Testis (tissue), 2 donors: ENCODE measurements at regions not wholly inside any gene's neighbourhood (a gene's known extent, or its start where the extent isn't known, plus 50 kb on each side); places are given as distances from the start of the nearest gene placed in this dataset.

Experiments used
- DNase-seq: peaks from one replicate; pipeline ENCODE4 v3.0.0-alpha.2; 2019
- H3K27ac ChIP-seq, 2 donors: fragments of 200-600 bp; sonication (generic); one replicate each; pipeline ENCODE4 v1.5.1; 2019
- H3K27me3 ChIP-seq: fragments of 200-600 bp; sonication (generic); one replicate; pipeline ENCODE4 v1.5.1; 2019
- H3K36me3 ChIP-seq: fragments of 200-600 bp; sonication (generic); one replicate; pipeline ENCODE4 v1.5.1; 2017; ENCODE audit warnings: low read depth; ENCODE audit errors: missing control alignments
- H3K4me1 ChIP-seq: fragments of 200-600 bp; sonication (generic); one replicate; pipeline ENCODE4 v1.5.1; 2019
- H3K4me3 ChIP-seq, 2 donors: fragments of 200-600 bp; sonication (generic); one replicate each; pipeline ENCODE4 v1.5.1; 2017 to 2019
- H3K9me3 ChIP-seq: fragments of 200-600 bp; sonication (generic); one replicate; pipeline ENCODE4 v1.5.1; 2017
- POLR2A ChIP-seq: fragments of 450-650 bp; IDR thresholded peaks from one replicate; pipeline ENCODE4 v1.6.1; 2017; ENCODE audit warnings: antibody characterized with exemption, mild to moderate bottlenecking, moderate library complexity
- WGBS, 2 donors: methylation state at CpG; one replicate each; pipeline ENCODE4 v1.1.5; 2018; 5-methylcytosine and 5-hydroxymethylcytosine counted together
- intact Hi-C: fragments of 100-400 bp; cut with DNase I; formaldehyde crosslinking; loops from one replicate; pipeline ENCODE4 v1.15.1; 2023; ENCODE audit warnings: low total_unique reads
- TF ChIP-seq, protein P1 (sequence below), 3 experiments: fragments of 450-650 bp in 2 of 3; fragments of 200-600 bp in 1 of 3; sonication (generic) in 1 of 3; IDR thresholded peaks; one replicate each; pipeline ENCODE4 v1.5.1; 2016 to 2019; ENCODE audit warnings: antibody characterized with exemption in 3 of 3, mild to moderate bottlenecking in 2 of 3, moderate library complexity in 1 of 3

GRCh38 chrX:43121637-43122036 lies 343.7 kb upstream of the PPP1R2C start:
- Histone ChIP-seq H3K4me3 (no peak overlapping the region), H3K9me3 (no peaks in the 10 kb centered on the region), H3K4me1 (no peaks in the 10 kb centered on the region), H3K27me3 (no peaks in the 10 kb centered on the region), H3K27ac (no peak overlapping the region), H3K36me3 (no peaks in the 10 kb centered on the region)
- DNase-seq = peak; percentile 20
- intact Hi-C loops = no loop called here
- TF ChIP-seq POLR2A = no peak
- WGBS, 2 donors = 88 to 100% methylated on average over 1 of the region's 1 CpG

DNA sequence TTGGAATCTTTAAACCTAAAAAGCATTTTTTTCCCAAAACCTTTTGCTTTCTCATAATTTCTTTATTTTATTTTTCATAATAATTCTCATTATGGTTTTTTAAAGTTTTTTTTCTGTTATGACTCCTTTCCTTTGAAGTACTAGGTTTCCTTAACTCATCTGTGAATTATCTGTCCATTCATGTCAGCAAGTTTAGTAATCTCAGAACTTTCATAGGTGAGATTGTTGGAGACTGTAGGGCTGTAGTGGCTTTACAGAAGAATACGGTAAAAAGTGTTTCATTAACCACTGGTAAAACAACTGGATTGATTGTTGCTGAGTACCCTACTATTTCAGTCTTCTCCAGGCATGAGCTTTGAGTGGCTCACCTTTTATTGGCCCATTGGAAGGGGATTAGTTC lies 361.7 kb upstream of the PPP1R2C start:
- no peaks in the 10 kb centered on the region for H3K9me3 ChIP-seq
- H3K4me1 ChIP-seq = no peaks in the 10 kb centered on the region
- 93 to 96% methylated on average over 1 of the region's 1 CpG for WGBS, 2 donors
- DNase-seq = no peak
- H3K36me3 ChIP-seq = no peaks in the 10 kb centered on the region
- no peak for TF ChIP-seq POLR2A
- TF ChIP-seq, protein P1, sequence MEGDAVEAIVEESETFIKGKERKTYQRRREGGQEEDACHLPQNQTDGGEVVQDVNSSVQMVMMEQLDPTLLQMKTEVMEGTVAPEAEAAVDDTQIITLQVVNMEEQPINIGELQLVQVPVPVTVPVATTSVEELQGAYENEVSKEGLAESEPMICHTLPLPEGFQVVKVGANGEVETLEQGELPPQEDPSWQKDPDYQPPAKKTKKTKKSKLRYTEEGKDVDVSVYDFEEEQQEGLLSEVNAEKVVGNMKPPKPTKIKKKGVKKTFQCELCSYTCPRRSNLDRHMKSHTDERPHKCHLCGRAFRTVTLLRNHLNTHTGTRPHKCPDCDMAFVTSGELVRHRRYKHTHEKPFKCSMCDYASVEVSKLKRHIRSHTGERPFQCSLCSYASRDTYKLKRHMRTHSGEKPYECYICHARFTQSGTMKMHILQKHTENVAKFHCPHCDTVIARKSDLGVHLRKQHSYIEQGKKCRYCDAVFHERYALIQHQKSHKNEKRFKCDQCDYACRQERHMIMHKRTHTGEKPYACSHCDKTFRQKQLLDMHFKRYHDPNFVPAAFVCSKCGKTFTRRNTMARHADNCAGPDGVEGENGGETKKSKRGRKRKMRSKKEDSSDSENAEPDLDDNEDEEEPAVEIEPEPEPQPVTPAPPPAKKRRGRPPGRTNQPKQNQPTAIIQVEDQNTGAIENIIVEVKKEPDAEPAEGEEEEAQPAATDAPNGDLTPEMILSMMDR (IDR thresholded peaks at IDR 0.05) = no peak
- no peak overlapping the region for H3K27ac ChIP-seq
- no peaks in the 10 kb centered on the region for H3K27me3 ChIP-seq
- no peak overlapping the region for H3K4me3 ChIP-seq
- intact Hi-C loops = no loop called here

- Histone ChIP-seq H3K27me3 (no peaks in the 10 kb centered on the region), H3K4me1 (no peaks in the 10 kb centered on the region), H3K27ac (no peak overlapping the region), H3K36me3 (no peaks in the 10 kb centered on the region), H3K9me3 (no peaks in the 10 kb centered on the region), H3K4me3 (no peak overlapping the region)
- TF ChIP-seq, protein P1 (IDR thresholded peaks at IDR 0.05) = no peak
- no peak for TF ChIP-seq POLR2A
- DNase-seq = no peak
- whole genome bisulfite sequencing, 2 donors = 86 to 88% methylated on average over 2 of the region's 2 CpGs
- intact Hi-C loops = no loop called here
Measured at GRCh38 chrX:43140582-43140981, 362.6 kb upstream of the PPP1R2C start.

DNA sequence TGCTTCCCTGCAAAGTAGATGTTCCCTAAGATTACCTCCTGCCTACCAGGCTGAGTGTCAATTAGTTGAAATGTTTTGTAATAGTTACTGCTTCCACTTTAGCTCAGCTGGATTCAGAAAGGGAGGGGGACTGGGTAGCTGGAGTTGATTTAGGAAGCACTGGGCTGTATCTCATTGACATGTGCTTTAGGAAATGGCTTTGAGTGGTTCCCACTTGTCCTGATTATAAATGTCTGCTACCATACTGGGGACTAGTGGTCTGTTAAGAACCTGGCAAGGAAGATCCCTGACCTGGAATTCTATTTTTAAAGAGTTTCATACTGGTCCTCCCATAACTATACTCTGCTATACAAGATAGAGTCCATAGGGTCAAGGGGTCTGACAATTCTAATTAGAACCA lies 363.9 kb upstream of the PPP1R2C start:
- DNase-seq = no peak
- Histone ChIP-seq H3K27me3 (no peaks in the 10 kb centered on the region), H3K27ac (no peak overlapping the region), H3K4me1 (no peaks in the 10 kb centered on the region), H3K9me3 (no peaks in the 10 kb centered on the region), H3K36me3 (no peaks in the 10 kb centered on the region), H3K4me3 (no peak overlapping the region)
- TF ChIP-seq POLR2A = no peak
- TF ChIP-seq, protein P1 (IDR thresholded peaks at IDR 0.05) = no peak
- intact Hi-C loops = no loop called here

GRCh38 chrX:43148305-43148704 lies 370.3 kb upstream of the PPP1R2C start:
- no peaks in the 10 kb centered on the region for H3K36me3 ChIP-seq
- intact Hi-C loops = no loop called here
- no peaks in the 10 kb centered on the region for H3K9me3 ChIP-seq
- no peaks in the 10 kb centered on the region for H3K27me3 ChIP-seq
- 77 to 90% methylated on average over 3 of the region's 3 CpGs for WGBS, 2 donors
- no peaks in the 10 kb centered on the region for H3K4me1 ChIP-seq
- no peak overlapping the region for H3K27ac ChIP-seq
- TF ChIP-seq, protein P1 (IDR thresholded peaks at IDR 0.05) = no peak
- no peak for TF ChIP-seq POLR2A
- no peak overlapping the region for H3K4me3 ChIP-seq
- no peak for DNase-seq
